Fibroblast of skin of back (primary cell): ENCODE measurements at regions not wholly inside any gene's neighbourhood (a gene's known extent, or its start where the extent isn't known, plus 50 kb on each side); places are given as distances from the start of the nearest gene placed in this dataset.

Experiments
- DNase-seq: peaks from one replicate; pipeline ENCODE4 v3.0.0-alpha.2; 2013

GRCh38 chr9:27752069-27752468 is 178.8 kb upstream of the C9orf72 start:
- DNase-seq = no peak

GRCh38 chr9:27755846-27756245 is 182.6 kb upstream of the C9orf72 start:
- no peak for DNase-seq

- DNase-seq = no peak
Observed at GRCh38 chr9:27756418-27756817, 183.1 kb upstream of the C9orf72 start.

GRCh38 chr9:27763831-27764230 is 190.6 kb upstream of the C9orf72 start:
- DNase-seq = no peak

GRCh38 chr9:27765266-27766072 is 192.2 kb upstream of the C9orf72 start:
- DNase-seq = peak; percentile 69

- peak; percentile 46 for DNase-seq
Observed at GRCh38 chr9:27766073-27766835, 193.0 kb upstream of the C9orf72 start.

- DNase-seq = no peak
Observed at GRCh38 chr9:27768781-27769180, 195.5 kb upstream of the C9orf72 start.

- no peak for DNase-seq
Observed at GRCh38 chr9:27770541-27770940, 197.3 kb upstream of the C9orf72 start.

- peak; percentile 73 for DNase-seq
Observed at GRCh38 chr9:27771803-27772545, 198.7 kb upstream of the C9orf72 start.

GRCh38 chr9:27784847-27785713 is 211.8 kb upstream of the C9orf72 start:
- no peak for DNase-seq

- peak; percentile 40 for DNase-seq
Observed at GRCh38 chr9:27785714-27786100, 212.4 kb upstream of the C9orf72 start.

- DNase-seq = no peak
Observed at GRCh38 chr9:27787891-27788290, 214.6 kb upstream of the C9orf72 start.

- DNase-seq = peak; percentile 6
Observed at GRCh38 chr9:27791311-27791710, 218.0 kb upstream of the C9orf72 start.

GRCh38 chr9:27792971-27793689 is 219.8 kb upstream of the C9orf72 start:
- no peak for DNase-seq

- no peak for DNase-seq
Observed at GRCh38 chr9:27799326-27799725, 226.0 kb upstream of the C9orf72 start.

- no peak for DNase-seq
Observed at GRCh38 chr9:27800159-27800558, 226.9 kb upstream of the C9orf72 start.

- no peak for DNase-seq
Observed at GRCh38 chr9:27800692-27801370, 227.6 kb upstream of the C9orf72 start.

GRCh38 chr9:27801545-27801944 is 228.3 kb upstream of the C9orf72 start:
- DNase-seq = no peak

GRCh38 chr9:27802418-27802817 is 229.1 kb upstream of the C9orf72 start:
- DNase-seq = no peak

- no peak for DNase-seq
Observed at GRCh38 chr9:27808864-27809263, 235.6 kb upstream of the C9orf72 start.

GRCh38 chr9:27817747-27818146 is 244.5 kb upstream of the C9orf72 start:
- DNase-seq = no peak
